Spleen (tissue), 11 donors: ENCODE measurements at regions not wholly inside any gene's neighbourhood (a gene's known extent, or its start where the extent isn't known, plus 50 kb on each side); places are given as distances from the start of the nearest gene placed in this dataset.

Source experiments
- DNase-seq: peaks from one replicate; pipeline ENCODE4 v3.0.0-alpha.2; 2020
- H3K27ac ChIP-seq, 8 donors: fragments of 200-600 bp; sonication (generic) in 7 of 8; 1 replicate in 4 of 8; 2 replicates in 4 of 8; pipeline versions ENCODE4 v1.5.0 to v1.8.0; 2016 to 2021; ENCODE audit warnings: inconsistent platforms in 4 of 8, mild to moderate bottlenecking in 4 of 8, moderate library complexity in 1 of 8
- H3K27me3 ChIP-seq, 7 donors: fragments of 200-600 bp; sonication (generic) in 6 of 7; replicated peaks in 1 of 7; 1 replicate in 4 of 7; 2 replicates in 3 of 7; pipeline versions ENCODE4 v1.5.0 to v1.8.0; 2016 to 2021; ENCODE audit warnings: inconsistent platforms in 3 of 7, mild to moderate bottlenecking in 1 of 7
- H3K36me3 ChIP-seq, 6 donors: fragments of 200-600 bp; sonication (generic) in 5 of 6; 1 replicate in 4 of 6; 2 replicates in 2 of 6; pipeline versions ENCODE4 v1.5.0 to v1.8.0; 2016 to 2021; ENCODE audit warnings: inconsistent platforms in 2 of 6
- H3K4me1 ChIP-seq, 6 donors: fragments of 200-600 bp; sonication (generic) in 5 of 6; 1 replicate in 3 of 6; 2 replicates in 3 of 6; pipeline versions ENCODE4 v1.5.0 to v1.8.0; 2016 to 2021; ENCODE audit warnings: inconsistent platforms in 3 of 6
- H3K4me3 ChIP-seq, 8 donors: fragments of 200-600 bp; sonication (generic) in 7 of 8; 1 replicate in 4 of 8; 2 replicates in 4 of 8; pipeline versions ENCODE4 v1.5.0 to v1.8.0; 2016 to 2021; ENCODE audit warnings: inconsistent platforms in 4 of 8, mild to moderate bottlenecking in 4 of 8, moderate library complexity in 2 of 8
- H3K9me3 ChIP-seq, 8 donors: fragments of 200-600 bp; sonication (generic) in 7 of 8; 1 replicate in 4 of 8; 2 replicates in 4 of 8; pipeline versions ENCODE4 v1.5.0 to v1.8.0; 2016 to 2021; ENCODE audit warnings: inconsistent platforms in 4 of 8
- POLR2A ChIP-seq, 3 donors: fragments of 450-650 bp; IDR thresholded peaks; one replicate each; pipeline ENCODE4 v1.5.1; 2017; ENCODE audit warnings: antibody characterized with exemption in 3 of 3, mild to moderate bottlenecking in 1 of 3
- POLR2AphosphoS5 ChIP-seq, 3 donors: sonication (generic); formaldehyde crosslinking; IDR thresholded peaks; one replicate each; pipeline ENCODE4 v1.5.1; 2017; ENCODE audit warnings: antibody characterized with exemption in 3 of 3
- WGBS, 5 donors: extraction: QIAGEN DNeasy Blood & Tissue Kit in 3 of 5; methylation state at CpG; one replicate each; pipeline versions ENCODE4 v1.1.5 to v1.1.7; 2013 to 2018; 5-methylcytosine and 5-hydroxymethylcytosine counted together
- intact Hi-C: fragments of 100-400 bp; cut with DNase I; formaldehyde crosslinking; loops from one replicate; pipeline ENCODE4 v1.15.0; 2023; ENCODE audit warnings: low total_unique reads
- TF ChIP-seq, protein P1 (sequence below), 11 experiments: fragments of 200-600 bp in 7 of 11; fragments of 450-650 bp in 4 of 11; sonication (generic) in 4 of 11; IDR thresholded peaks in 8 of 11; conservative IDR thresholded peaks in 3 of 11; 1 replicate in 7 of 11; 2 replicates in 4 of 11; pipeline versions ENCODE4 v1.4.0 to v1.8.0; 2016 to 2021; ENCODE audit warnings: antibody characterized with exemption in 11 of 11, inconsistent platforms in 4 of 11, mild to moderate bottlenecking in 1 of 11
- donor health status: healthy with polysubstance abuse.
- donor health status: DM: no; HTN: no; CAD: no; lungs with moderate emphysema.
- donor health status: DM: no; HTN: no; CAD: no.
- donor health status: Bipolar disorder and iron deficiency.
- donor health status: healthy.
- donor health status: DM: no; HTN: no; CAD: no.
- donor health status: DM: yes; HTN: yes; CAD: no.

DNA sequence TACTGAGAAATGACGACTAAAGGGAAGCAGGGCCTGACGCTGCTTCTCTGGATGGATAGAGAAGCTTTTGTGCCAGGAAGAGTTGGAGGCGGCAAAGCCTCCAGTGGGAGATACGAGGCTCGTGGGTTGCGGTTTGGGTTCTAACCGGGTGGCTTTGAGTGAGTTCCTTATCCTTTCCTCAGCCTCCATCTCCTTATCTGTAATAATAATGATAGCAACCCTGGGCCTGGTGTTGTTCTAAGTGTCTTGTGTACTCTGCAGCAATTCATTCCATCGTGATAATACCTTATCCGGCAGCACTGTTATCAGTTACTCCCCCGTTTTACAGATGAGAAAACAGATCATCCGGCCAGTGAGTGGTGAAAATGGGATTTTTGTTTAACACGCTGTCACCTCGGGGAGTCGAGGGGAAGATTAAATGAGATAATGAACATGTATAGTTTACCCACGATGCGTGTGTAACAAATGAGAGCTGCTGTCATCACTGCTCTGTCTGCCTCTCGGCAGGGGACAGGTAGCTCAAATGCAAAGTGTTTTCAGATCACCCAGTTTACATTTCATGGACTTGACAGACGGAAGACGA, 52.0 kb upstream of the LHX1 start:
- Histone ChIP-seq H3K36me3 (no peaks in the 10 kb centered on the region), H3K4me3 (no peak overlapping the region), H3K27ac (no peak overlapping the region), H3K9me3 (peaks cover 0 to 21% (median 13%) of the 10 kb centered on the region in 8 donors), H3K27me3 (peaks cover 0 to 82% (median 25%) of the 10 kb centered on the region in 7 donors), H3K4me1 (no peaks in the 10 kb centered on the region)
- no peak for DNase-seq
- TF ChIP-seq POLR2AphosphoS5 (IDR thresholded peaks at IDR 0.05): no peak
- no peak for TF ChIP-seq POLR2A (IDR thresholded peaks at IDR 0.05)
- 55 to 69% (median 59%) methylated on average over 19 of the region's 19 CpGs for WGBS, 5 donors
- intact Hi-C loops: no loop called here

DNA sequence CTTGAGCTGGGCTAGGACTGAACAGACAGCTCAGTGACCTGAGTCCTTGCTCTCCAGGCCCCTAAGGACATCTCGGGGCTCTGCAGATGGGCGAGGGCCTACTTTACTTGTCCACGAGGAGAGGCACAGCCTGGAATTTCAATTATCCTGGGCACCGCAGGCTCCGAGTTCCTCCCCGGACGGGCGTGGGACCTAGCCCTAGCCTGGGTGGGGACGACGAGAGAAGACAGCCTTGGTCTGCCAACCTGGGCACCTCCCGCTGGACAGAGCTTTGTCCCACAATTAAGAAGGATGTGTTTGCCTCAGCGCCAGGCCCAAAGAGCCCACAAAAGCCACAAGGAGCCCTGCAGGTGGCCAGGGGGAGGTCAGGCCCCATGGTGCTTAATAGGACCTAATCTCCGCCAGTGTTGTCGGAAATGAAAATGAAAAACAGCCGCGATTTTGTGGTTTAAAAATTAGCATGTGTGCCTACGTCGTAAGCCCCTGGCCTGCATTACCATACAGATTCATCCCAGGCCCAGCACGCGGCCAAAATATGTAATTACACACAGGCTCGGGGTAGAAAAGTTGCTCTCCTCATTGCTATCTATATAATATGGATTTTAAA, 51.4 kb upstream of the LHX1 start:
- H3K27ac ChIP-seq: no peak overlapping the region
- H3K9me3 ChIP-seq: peaks cover 0 to 19% (median 13%) of the 10 kb centered on the region in 8 donors
- WGBS, 5 donors: 79 to 88% (median 79%) methylated on average over 20 to 21 of the region's 21 CpGs
- no peak overlapping the region for H3K4me3 ChIP-seq
- no peaks in the 10 kb centered on the region for H3K4me1 ChIP-seq
- TF ChIP-seq, protein P1, sequence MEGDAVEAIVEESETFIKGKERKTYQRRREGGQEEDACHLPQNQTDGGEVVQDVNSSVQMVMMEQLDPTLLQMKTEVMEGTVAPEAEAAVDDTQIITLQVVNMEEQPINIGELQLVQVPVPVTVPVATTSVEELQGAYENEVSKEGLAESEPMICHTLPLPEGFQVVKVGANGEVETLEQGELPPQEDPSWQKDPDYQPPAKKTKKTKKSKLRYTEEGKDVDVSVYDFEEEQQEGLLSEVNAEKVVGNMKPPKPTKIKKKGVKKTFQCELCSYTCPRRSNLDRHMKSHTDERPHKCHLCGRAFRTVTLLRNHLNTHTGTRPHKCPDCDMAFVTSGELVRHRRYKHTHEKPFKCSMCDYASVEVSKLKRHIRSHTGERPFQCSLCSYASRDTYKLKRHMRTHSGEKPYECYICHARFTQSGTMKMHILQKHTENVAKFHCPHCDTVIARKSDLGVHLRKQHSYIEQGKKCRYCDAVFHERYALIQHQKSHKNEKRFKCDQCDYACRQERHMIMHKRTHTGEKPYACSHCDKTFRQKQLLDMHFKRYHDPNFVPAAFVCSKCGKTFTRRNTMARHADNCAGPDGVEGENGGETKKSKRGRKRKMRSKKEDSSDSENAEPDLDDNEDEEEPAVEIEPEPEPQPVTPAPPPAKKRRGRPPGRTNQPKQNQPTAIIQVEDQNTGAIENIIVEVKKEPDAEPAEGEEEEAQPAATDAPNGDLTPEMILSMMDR (IDR thresholded peaks at IDR 0.05 in 8 of 11, conservative IDR thresholded peaks at IDR 0.05 in 3 of 11): no peak
- TF ChIP-seq POLR2A (IDR thresholded peaks at IDR 0.05) (no peak), POLR2AphosphoS5 (IDR thresholded peaks at IDR 0.05) (no peak)
- intact Hi-C loops: no loop called here
- no peak for DNase-seq
- peaks cover 0 to 84% (median 25%) of the 10 kb centered on the region in 7 donors for H3K27me3 ChIP-seq
- H3K36me3 ChIP-seq: no peaks in the 10 kb centered on the region
